ENCODE measurements at regions not wholly inside any gene's neighbourhood (a gene's known extent, or its start where the extent isn't known, plus 50 kb on each side); places are given as distances from the start of the nearest gene placed in this dataset.
"Not testable (repeated sequence)": the region's sequence is repeated elsewhere in the genome, so short reads cannot be mapped to it uniquely, and the experiment has no call there.

DNA sequence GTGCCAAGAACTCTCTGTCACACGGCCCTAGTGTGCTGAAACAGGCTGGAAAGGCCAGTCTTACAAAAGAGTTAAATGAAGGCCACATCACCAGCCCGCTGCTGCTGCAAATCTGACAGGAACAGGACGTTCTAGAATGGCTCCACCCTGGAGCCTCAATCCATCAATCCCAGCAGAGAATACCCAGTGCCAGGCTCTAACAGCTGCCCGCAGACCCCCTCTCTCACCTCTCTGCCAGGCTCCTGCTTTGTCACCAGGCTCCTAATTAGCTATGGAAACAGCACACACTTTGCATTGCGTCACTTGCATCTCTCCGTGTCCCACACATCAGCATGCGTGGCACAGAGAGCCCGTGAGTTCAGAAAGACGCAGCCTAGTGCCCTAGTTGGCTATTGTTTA lies 314.1 kb downstream of the FOXO1 start:
- DNase-seq (ENCODE audit: low read depth in 2 of 2): peak; percentile 50 to 56
- H3K4me3 ChIP-seq (replicated peaks in 1 of 2; ENCODE audit: low read depth in 2 of 2, low read length in 2 of 2): no peak overlapping the region
- TF ChIP-seq, protein P1, sequence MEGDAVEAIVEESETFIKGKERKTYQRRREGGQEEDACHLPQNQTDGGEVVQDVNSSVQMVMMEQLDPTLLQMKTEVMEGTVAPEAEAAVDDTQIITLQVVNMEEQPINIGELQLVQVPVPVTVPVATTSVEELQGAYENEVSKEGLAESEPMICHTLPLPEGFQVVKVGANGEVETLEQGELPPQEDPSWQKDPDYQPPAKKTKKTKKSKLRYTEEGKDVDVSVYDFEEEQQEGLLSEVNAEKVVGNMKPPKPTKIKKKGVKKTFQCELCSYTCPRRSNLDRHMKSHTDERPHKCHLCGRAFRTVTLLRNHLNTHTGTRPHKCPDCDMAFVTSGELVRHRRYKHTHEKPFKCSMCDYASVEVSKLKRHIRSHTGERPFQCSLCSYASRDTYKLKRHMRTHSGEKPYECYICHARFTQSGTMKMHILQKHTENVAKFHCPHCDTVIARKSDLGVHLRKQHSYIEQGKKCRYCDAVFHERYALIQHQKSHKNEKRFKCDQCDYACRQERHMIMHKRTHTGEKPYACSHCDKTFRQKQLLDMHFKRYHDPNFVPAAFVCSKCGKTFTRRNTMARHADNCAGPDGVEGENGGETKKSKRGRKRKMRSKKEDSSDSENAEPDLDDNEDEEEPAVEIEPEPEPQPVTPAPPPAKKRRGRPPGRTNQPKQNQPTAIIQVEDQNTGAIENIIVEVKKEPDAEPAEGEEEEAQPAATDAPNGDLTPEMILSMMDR (IDR thresholded peaks at IDR 0.05; ENCODE audit: low read depth, low read length): no peak

DNA sequence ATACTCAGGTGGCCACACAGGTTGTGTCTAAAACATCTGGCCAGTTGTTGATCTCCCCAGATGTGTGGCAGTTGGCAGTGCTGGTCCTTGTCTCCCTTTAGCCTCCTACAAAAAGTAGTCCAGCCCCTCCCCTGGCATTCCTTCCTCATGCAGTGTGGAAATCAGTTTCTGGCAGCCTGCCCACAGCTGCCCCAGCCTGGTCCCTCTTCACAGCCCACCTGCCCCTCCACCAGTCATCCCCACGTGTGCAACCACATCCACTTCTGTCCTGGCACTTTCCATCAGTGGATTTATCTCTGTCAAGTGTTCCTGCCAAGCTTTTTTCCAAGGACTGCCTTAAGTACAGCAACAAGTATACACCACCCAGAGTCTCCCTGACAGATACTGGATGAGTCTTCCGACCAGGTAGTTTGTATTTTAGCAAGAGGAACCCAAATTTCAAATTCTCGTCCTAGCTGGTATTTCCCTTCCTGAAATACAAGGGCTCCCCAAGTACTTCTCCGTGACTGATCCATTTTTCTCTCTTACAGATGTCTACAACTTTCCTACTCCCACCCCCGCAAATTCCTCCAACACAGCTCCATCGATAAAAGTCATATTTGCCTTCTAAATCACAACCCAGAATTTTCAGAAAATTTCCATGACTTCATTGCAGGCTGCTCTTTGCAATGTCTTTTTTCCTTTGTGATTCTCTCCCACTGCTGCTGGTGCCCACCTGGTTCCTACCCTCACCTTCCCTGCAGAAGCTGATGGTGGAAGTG lies 313.5 kb downstream of the FOXO1 start:
- peak; percentile 32 to 62 for DNase-seq (ENCODE audit: low read depth in 2 of 2)
- no peak overlapping the region for H3K4me3 ChIP-seq (replicated peaks in 1 of 2; ENCODE audit: low read depth in 2 of 2, low read length in 2 of 2)
- TF ChIP-seq, protein P1 (IDR thresholded peaks at IDR 0.05; ENCODE audit: low read depth, low read length): no peak

DNA sequence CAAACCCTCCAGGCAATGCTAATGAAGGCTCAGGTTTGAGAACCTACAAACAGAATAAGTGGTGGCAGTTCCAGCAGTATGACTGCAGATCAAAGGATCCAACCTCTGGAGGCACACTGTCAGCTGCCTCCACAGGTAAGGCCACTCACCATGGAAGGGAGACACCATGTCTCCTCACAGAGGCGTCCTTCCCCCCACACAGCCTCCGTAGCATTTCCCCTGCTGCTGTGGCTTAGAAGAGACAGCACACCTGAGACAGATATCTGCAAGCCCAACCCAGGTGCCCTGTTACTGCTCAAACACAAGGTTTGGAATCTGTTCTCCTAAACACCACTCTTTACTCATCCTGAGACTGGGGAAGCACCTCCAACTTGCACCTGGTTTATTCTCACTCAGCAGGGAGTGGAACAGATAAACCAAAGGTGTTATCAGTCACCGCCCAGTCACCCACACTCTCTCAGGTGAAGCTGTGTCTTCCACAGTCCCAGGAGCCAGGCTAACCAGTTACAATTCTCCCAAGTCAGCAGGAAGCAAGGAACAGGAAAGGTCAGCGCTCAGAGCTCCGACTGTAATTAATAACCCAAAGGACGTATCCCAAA lies 311.2 kb downstream of the FOXO1 start:
- no peak for DNase-seq (ENCODE audit: low read depth in 2 of 2)
- no peak overlapping the region for H3K4me3 ChIP-seq (replicated peaks in 1 of 2; ENCODE audit: low read depth in 2 of 2, low read length in 2 of 2)
- TF ChIP-seq, protein P1 (IDR thresholded peaks at IDR 0.05; ENCODE audit: low read depth, low read length): no peak

DNA sequence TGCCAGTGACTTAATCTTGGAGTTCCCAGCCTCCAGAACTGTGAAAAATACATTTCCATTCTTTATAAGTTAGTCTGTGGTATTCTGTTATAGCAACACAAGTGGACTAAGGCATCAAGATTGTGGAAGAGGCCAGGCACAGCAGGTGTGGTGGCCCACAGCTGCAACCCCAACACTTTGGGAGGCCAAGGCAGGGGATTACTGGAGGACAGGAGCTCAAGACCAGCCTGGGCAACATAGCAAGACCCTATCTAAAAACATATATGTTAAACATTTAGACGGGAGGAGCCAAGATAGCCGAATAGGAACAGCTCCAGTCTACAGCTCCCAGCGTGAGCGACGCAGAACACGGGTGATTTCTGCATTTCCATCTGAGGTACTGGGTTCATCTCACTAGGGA lies 310.4 kb downstream of the FOXO1 start:
- TF ChIP-seq, protein P1 (IDR thresholded peaks at IDR 0.05; ENCODE audit: low read depth, low read length): no peak
- no peak overlapping the region for H3K4me3 ChIP-seq (replicated peaks in 1 of 2; ENCODE audit: low read depth in 2 of 2, low read length in 2 of 2)
- no peak for DNase-seq (ENCODE audit: low read depth in 2 of 2)

DNA sequence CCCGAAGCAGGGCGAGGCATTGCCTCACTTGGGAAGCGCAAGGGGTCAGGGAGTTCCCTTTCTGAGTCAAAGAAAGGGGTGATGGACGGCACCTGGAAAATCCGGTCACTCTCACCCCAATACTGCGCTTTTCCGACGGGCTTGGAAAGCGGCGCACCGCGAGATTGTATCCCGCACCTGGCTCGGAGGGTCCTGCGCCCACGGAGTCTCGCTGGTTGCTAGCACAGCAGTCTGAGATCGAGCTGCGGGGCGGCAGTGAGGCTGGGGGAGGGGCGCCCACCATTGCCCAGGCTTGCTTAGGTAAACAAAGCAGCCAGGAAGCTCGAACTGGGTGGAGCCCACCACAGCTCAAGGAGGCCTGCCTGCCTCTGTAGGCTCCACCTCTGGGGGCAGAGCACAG lies 310.0 kb downstream of the FOXO1 start:
- DNase-seq (ENCODE audit: low read depth in 2 of 2); H3K4me3 ChIP-seq (replicated peaks in 1 of 2; ENCODE audit: low read depth in 2 of 2, low read length in 2 of 2): not testable (repeated sequence)

DNA sequence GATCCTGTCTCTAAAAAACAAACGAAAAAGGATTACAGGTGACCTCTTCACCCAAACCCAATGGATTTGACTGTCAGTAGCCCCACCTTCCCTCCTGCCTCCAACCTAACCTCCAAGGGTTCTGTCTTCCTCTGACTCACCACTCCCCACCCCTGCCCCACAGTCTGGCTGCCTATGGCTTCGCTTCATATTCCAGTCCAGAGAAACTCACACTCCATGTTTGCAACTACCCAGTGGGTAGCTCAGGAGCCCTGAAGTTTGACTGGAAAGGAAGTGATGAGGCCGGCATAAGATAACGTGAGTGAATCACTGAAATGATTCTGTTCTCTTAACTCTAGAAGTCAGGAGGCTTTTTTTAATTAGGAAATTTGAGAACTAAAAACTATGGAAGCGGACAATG lies 303.9 kb downstream of the FOXO1 start:
- peak; percentile 36 to 40 for DNase-seq (ENCODE audit: low read depth in 2 of 2)
- TF ChIP-seq, protein P1 (IDR thresholded peaks at IDR 0.05; ENCODE audit: low read depth, low read length): no peak
- H3K4me3 ChIP-seq (replicated peaks in 1 of 2; ENCODE audit: low read depth in 2 of 2, low read length in 2 of 2): no peak overlapping the region

DNA sequence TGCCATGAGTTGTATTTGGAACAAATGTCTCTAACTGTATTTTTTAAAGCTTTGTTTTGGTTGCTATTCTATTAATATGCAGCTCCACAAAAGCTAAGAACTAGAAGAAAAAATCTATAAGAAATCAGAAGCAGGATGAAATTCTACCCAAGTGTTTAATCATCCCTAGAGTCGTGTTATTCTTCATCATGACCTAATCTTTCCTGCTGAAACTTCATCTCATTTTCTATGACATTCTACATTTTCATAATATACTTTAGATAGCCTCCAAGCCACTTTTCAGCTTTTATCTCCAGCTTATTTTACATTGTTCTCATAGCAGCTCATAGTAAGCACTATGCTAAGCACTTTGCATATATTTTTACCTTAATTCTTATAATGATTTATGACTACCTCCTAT lies 302.8 kb downstream of the FOXO1 start:
- TF ChIP-seq, protein P1 (IDR thresholded peaks at IDR 0.05; ENCODE audit: low read depth, low read length): no peak
- H3K4me3 ChIP-seq (replicated peaks in 1 of 2; ENCODE audit: low read depth in 2 of 2, low read length in 2 of 2): no peak overlapping the region
- DNase-seq (ENCODE audit: low read depth in 2 of 2): no peak

Data from cardiac fibroblast (primary cell).